A549 (cell line): ENCODE measurements at regions not wholly inside any gene's neighbourhood (a gene's known extent, or its start where the extent isn't known, plus 50 kb on each side); places are given as distances from the start of the nearest gene placed in this dataset.

ENCODE experiments used
- ATAC-seq, 2 experiments: fragments of 200-7000 bp in 1 of 2; fragments of >200 bp in 1 of 2; cut with Nextera tagmentation in 1 of 2; cut with Tn5 transposase in 1 of 2; 3 replicates each; pipeline versions ENCODE4 v1.8.0 to v1.9.1; 2018 to 2020; ENCODE audit warnings: mild to moderate bottlenecking in 1 of 2, moderate library complexity in 1 of 2
- CTCF ChIA-PET: fragments of 300-600 bp; sonication (Branson Sonifier 250); formaldehyde crosslinking; extraction: SDS; loops from one replicate; lab custom pipeline; 2021; ENCODE audit warnings: antibody characterized with exemption, inconsistent platforms; lab: Yijun Ruan, JAX
- POLR2A ChIA-PET: fragments of 350-600 bp; formaldehyde crosslinking; extraction: SDS; loops from one replicate; lab custom pipeline; 2021; ENCODE audit warnings: antibody characterized with exemption, inconsistent platforms; lab: Yijun Ruan, JAX
- DNase-seq, 2 experiments: peaks; one replicate each; pipeline versions ENCODE4 v3.0.0 to v3.0.0-alpha.2; 2011 to 2016; ENCODE audit warnings: low read depth in 1 of 2, low spot score in 1 of 2
- FAIRE-seq: peaks from 2 replicates; lab custom pipeline; 2011; peaks lifted over from hg19 to GRCh38; lab: Jason Lieb, UNC
- H3K27ac ChIP-seq, 2 experiments: fragments of >200 bp; sonication (Bioruptor Twin); formaldehyde crosslinking; 3 replicates each; pipeline ENCODE4 v1.5.1; 2016 to 2017
- H3K4me1 ChIP-seq: fragments of >200 bp; sonication (Bioruptor Twin); formaldehyde crosslinking; 3 replicates; pipeline ENCODE4 v1.6.1; 2016
- H3K4me2 ChIP-seq: fragments of >200 bp; sonication (Bioruptor Twin); formaldehyde crosslinking; 3 replicates; pipeline ENCODE4 v1.6.1; 2016
- H3K4me3 ChIP-seq: fragments of >200 bp; sonication (Bioruptor Twin); formaldehyde crosslinking; 3 replicates; pipeline ENCODE4 v1.5.1; 2016
- H3K9me3 ChIP-seq: fragments of >200 bp; sonication (Bioruptor Twin); formaldehyde crosslinking; 3 replicates; pipeline ENCODE4 v1.6.1; 2016
- CBX8 ChIP-seq: fragments of 200-600 bp; sonication (generic); IDR thresholded peaks from 2 replicates; pipeline ENCODE4 v1.6.1; 2016
- CHD4 ChIP-seq: fragments of 200-600 bp; sonication (generic); IDR thresholded peaks from 2 replicates; pipeline ENCODE4 v1.6.1; 2016; ENCODE audit warnings: antibody characterized with exemption, mild to moderate bottlenecking, borderline replicate concordance
- CTCF ChIP-seq: fragments of >200 bp; sonication (Bioruptor Twin); formaldehyde crosslinking; IDR thresholded peaks from 3 replicates; pipeline ENCODE4 v1.5.1; 2016
- E2F6 ChIP-seq: IDR thresholded peaks from 2 replicates; pipeline ENCODE4 v1.6.1; 2012; ENCODE audit warnings: low read depth, borderline replicate concordance
- ELK1 ChIP-seq: fragments of 150-350 bp; IDR thresholded peaks from 2 replicates; pipeline ENCODE4 v1.6.1; 2014; ENCODE audit warnings: low read depth, mild to moderate bottlenecking, low read length
- EP300 ChIP-seq, 2 experiments: fragments of >200 bp; sonication (Bioruptor Twin); formaldehyde crosslinking; IDR thresholded peaks; 2 replicates in 1 of 2; 3 replicates in 1 of 2; pipeline ENCODE4 v1.6.1; 2016 to 2017
- FOSL2 ChIP-seq, 2 experiments: fragments of 450-650 bp in 1 of 2; fragments of >200 bp in 1 of 2; sonication (Bioruptor Twin) in 1 of 2; formaldehyde crosslinking; IDR thresholded peaks; 2 replicates each; pipeline versions ENCODE4 v1.5.0 to v1.6.1; 2016 to 2020; ENCODE audit warnings: mild to moderate bottlenecking in 1 of 2, moderate library complexity in 1 of 2
- GATA3 ChIP-seq: IDR thresholded peaks from 2 replicates; pipeline ENCODE4 v1.6.1; 2012; ENCODE audit warnings: borderline replicate concordance
- HDAC2 ChIP-seq: fragments of 200-600 bp; sonication (generic); IDR thresholded peaks from 2 replicates; pipeline ENCODE4 v1.6.1; 2016
- HES2 ChIP-seq: fragments of >200 bp; sonication (Bioruptor Twin); formaldehyde crosslinking; IDR thresholded peaks from 2 replicates; pipeline ENCODE4 v1.6.1; 2016
- HEYL ChIP-seq: fragments of 250-450 bp; sonication (Bioruptor Pico); IDR thresholded peaks from 2 replicates; pipeline ENCODE4 v1.8.0; 2021; ENCODE audit warnings: mild to moderate bottlenecking, moderate library complexity
- JUN ChIP-seq, 2 experiments: fragments of >200 bp; sonication (Bioruptor Twin); formaldehyde crosslinking; IDR thresholded peaks; 2 replicates in 1 of 2; 3 replicates in 1 of 2; pipeline ENCODE4 v1.6.1; 2016 to 2017
- JUNB ChIP-seq: fragments of >200 bp; sonication (Bioruptor Twin); formaldehyde crosslinking; IDR thresholded peaks from 2 replicates; pipeline ENCODE4 v1.6.1; 2016
- KDM1A ChIP-seq: fragments of 200-600 bp; sonication (generic); IDR thresholded peaks from 2 replicates; pipeline ENCODE4 v1.6.1; 2016; ENCODE audit warnings: low read depth, mild to moderate bottlenecking
- KDM5A ChIP-seq: fragments of 200-600 bp; sonication (generic); IDR thresholded peaks from 2 replicates; pipeline ENCODE4 v1.6.1; 2016; ENCODE audit warnings: antibody characterized with exemption, mild to moderate bottlenecking
- NFE2L2 ChIP-seq: fragments of 150-350 bp; conservative IDR thresholded peaks from 2 replicates; pipeline ENCODE4 v1.6.1; 2014; ENCODE audit warnings: low read length
- NR3C1 ChIP-seq: fragments of >200 bp; sonication (Bioruptor Twin); formaldehyde crosslinking; IDR thresholded peaks from 3 replicates; pipeline ENCODE4 v1.6.1; 2017
- PHF8 ChIP-seq: fragments of 200-600 bp; sonication (generic); IDR thresholded peaks from 2 replicates; pipeline ENCODE4 v1.6.1; 2016; ENCODE audit warnings: low read depth, mild to moderate bottlenecking, antibody characterized with exemption, moderate library complexity, borderline replicate concordance
- RAD21 ChIP-seq, 2 experiments: fragments of >200 bp in 1 of 2; sonication (Bioruptor Twin) in 1 of 2; formaldehyde crosslinking in 1 of 2; IDR thresholded peaks in 1 of 2; conservative IDR thresholded peaks in 1 of 2; 2 replicates in 1 of 2; 3 replicates in 1 of 2; pipeline ENCODE4 v1.6.1; 2012 to 2018; ENCODE audit warnings: inconsistent platforms in 1 of 2
- RARB ChIP-seq: fragments of 250-450 bp; sonication (Bioruptor Pico); IDR thresholded peaks from 2 replicates; pipeline ENCODE4 v1.8.0; 2021; ENCODE audit warnings: mild to moderate bottlenecking, moderate library complexity
- RNF2 ChIP-seq: fragments of 200-600 bp; sonication (generic); IDR thresholded peaks from 2 replicates; pipeline ENCODE4 v1.6.1; 2016; ENCODE audit warnings: low read depth, mild to moderate bottlenecking, antibody characterized with exemption, moderate library complexity, borderline replicate concordance
- SREBF2 ChIP-seq: fragments of 450-650 bp; IDR thresholded peaks from 2 replicates; pipeline ENCODE4 v1.6.1; 2014; ENCODE audit warnings: mild to moderate bottlenecking, moderate library complexity
- TP53 ChIP-seq: fragments of 250-450 bp; sonication (Bioruptor Pico); IDR thresholded peaks from 2 replicates; pipeline ENCODE4 v1.5.0; 2021; ENCODE audit warnings: mild to moderate bottlenecking, moderate library complexity
- ZSCAN20 ChIP-seq: fragments of 250-450 bp; sonication (Bioruptor Pico); IDR thresholded peaks from 2 replicates; pipeline ENCODE4 v1.8.0; 2022; ENCODE audit warnings: mild to moderate bottlenecking, moderate library complexity
- WGBS: methylation state at CpG from one replicate; pipeline ENCODE4 v1.1.6; 2017; ENCODE audit errors: missing lambda C conversion rate; 5-methylcytosine and 5-hydroxymethylcytosine counted together

GRCh38 chr1:96983866-96984265 lies 262.3 kb downstream of the PTBP2 start:
- Histone ChIP-seq H3K9me3 (no peaks in the 10 kb centered on the region), H3K4me3 (no peak overlapping the region), H3K4me2 (no peak overlapping the region), H3K4me1 (no peaks in the 10 kb centered on the region), H3K27ac (no peak overlapping the region)
- no peak for TF ChIP-seq CTCF
- TF ChIP-seq GATA3, result no peak
- no peak for TF ChIP-seq ELK1
- TF ChIP-seq E2F6, result no peak
- TF ChIP-seq NFE2L2, result no peak
- TF ChIP-seq HEYL (CRISPR knock-in tag), result no peak
- no peak for ATAC-seq
- no peak for DNase-seq
- POLR2A ChIA-PET, result no interaction called here
- WGBS, result 73% methylated on average over 8 of the region's 8 CpGs
- CTCF ChIA-PET, result interaction anchor here (0.7 kb wide), 1 partner anchor 94 kb away, joined by 3 read pairs; no protein-coding TSS in a partner anchor
- FAIRE-seq, result no peak

- POLR2A ChIA-PET, result no interaction called here
- CTCF ChIA-PET, result no interaction called here
- TF ChIP-seq CTCF (no peak), RARB (CRISPR knock-in tag) (no peak), TP53 (CRISPR knock-in tag) (no peak), CBX8 (no peak), KDM1A (no peak)
- no peak for ATAC-seq
- no peak for FAIRE-seq
- H3K4me3 ChIP-seq, result no peak overlapping the region
- no peaks in the 10 kb centered on the region for H3K4me1 ChIP-seq
- 46% methylated on average over 5 of the region's 5 CpGs for WGBS
- no peak overlapping the region for H3K27ac ChIP-seq
- no peak for DNase-seq
- H3K4me2 ChIP-seq, result no peak overlapping the region
- no peaks in the 10 kb centered on the region for H3K9me3 ChIP-seq
Observed at GRCh38 chr1:96987186-96987703, 265.7 kb downstream of the PTBP2 start.

GRCh38 chr1:96989302-96989701 lies 267.7 kb downstream of the PTBP2 start:
- ATAC-seq, result no peak
- CTCF ChIA-PET, result no interaction called here
- POLR2A ChIA-PET, result no interaction called here
- FAIRE-seq, result no peak
- TF ChIP-seq JUNB (no peak), KDM5A (no peak), CBX8 (no peak), RAD21 (conservative IDR thresholded peaks at IDR 0.05 in 1 of 2, IDR thresholded peaks at IDR 0.05 in 1 of 2) (no peak), PHF8 (no peak), RARB (CRISPR knock-in tag) (no peak), EP300 (IDR thresholded peaks at IDR 0.05) (no peak), JUN (IDR thresholded peaks at IDR 0.05) (no peak), NR3C1 (no peak), HEYL (CRISPR knock-in tag) (no peak), CHD4 (no peak), SREBF2 (no peak), RNF2 (no peak), NFE2L2 (no peak), HDAC2 (no peak), ZSCAN20 (CRISPR knock-in tag) (no peak), HES2 (no peak), GATA3 (no peak), FOSL2 (IDR thresholded peaks at IDR 0.05) (no peak), FOSL2 (CRISPR knock-in tag; IDR thresholded peaks at IDR 0.05) (no peak)
- TF ChIP-seq, all 56 proteins: peak for 0
- Histone ChIP-seq H3K4me2 (no peak overlapping the region), H3K27ac (no peak overlapping the region), H3K4me1 (no peaks in the 10 kb centered on the region), H3K9me3 (no peaks in the 10 kb centered on the region), H3K4me3 (no peak overlapping the region)
- no peak for DNase-seq
- 76% methylated on average over 2 of the region's 2 CpGs for WGBS
